Body of pancreas (tissue), 4 donors: ENCODE measurements at regions not wholly inside any gene's neighbourhood (a gene's known extent, or its start where the extent isn't known, plus 50 kb on each side); places are given as distances from the start of the nearest gene placed in this dataset.

Experiments
- ATAC-seq: fragments of 150-250 bp; one replicate; pipeline ENCODE4 v1.9.1; 2016
- DNase-seq, 4 donors: peaks; one replicate each; pipeline ENCODE4 v3.0.0-alpha.2; 2019
- H3K27ac ChIP-seq, 4 donors: fragments of 200-600 bp; sonication (generic); 1 replicate in 3 of 4; 2 replicates in 1 of 4; pipeline versions ENCODE4 v1.5.1 to v1.6.1; 2016 to 2019; ENCODE audit warnings: mild to moderate bottlenecking in 1 of 4, mixed read lengths in 1 of 4, moderate library complexity in 1 of 4
- H3K27me3 ChIP-seq, 2 donors: fragments of 200-600 bp; sonication (generic); one replicate each; pipeline ENCODE4 v1.6.0; 2016; ENCODE audit warnings: mild to moderate bottlenecking in 1 of 2
- H3K36me3 ChIP-seq, 2 donors: fragments of 200-600 bp; sonication (generic); replicated peaks in 1 of 2; 2 replicates each; pipeline ENCODE4 v1.5.1; 2016; ENCODE audit warnings: low read depth in 2 of 2; ENCODE audit not compliant: insufficient read depth in 1 of 2
- H3K4me1 ChIP-seq: fragments of 200-600 bp; sonication (generic); one replicate; pipeline ENCODE4 v1.6.0; 2016
- H3K4me3 ChIP-seq, 2 donors: fragments of 200-600 bp; sonication (generic); 1 replicate in 1 of 2; 2 replicates in 1 of 2; pipeline ENCODE4 v1.5.1; 2016 to 2019
- H3K9me3 ChIP-seq, 3 donors: fragments of 200-600 bp; sonication (generic); 1 replicate in 2 of 3; 2 replicates in 1 of 3; pipeline ENCODE4 v1.5.1; 2016
- POLR2A ChIP-seq, 3 donors: fragments of 450-650 bp; IDR thresholded peaks; one replicate each; pipeline ENCODE4 v1.6.1; 2016; ENCODE audit warnings: antibody characterized with exemption in 3 of 3, mild to moderate bottlenecking in 2 of 3
- WGBS, 2 donors: methylation state at CpG; one replicate each; pipeline ENCODE4 v1.1.5; 2017; 5-methylcytosine and 5-hydroxymethylcytosine counted together
- intact Hi-C: fragments of 100-400 bp; cut with DNase I; formaldehyde crosslinking; loops from one replicate; pipeline ENCODE4 v1.15.1; 2023
- TF ChIP-seq, protein P1 (sequence below), 7 experiments: fragments of 450-650 bp in 4 of 7; fragments of 200-600 bp in 3 of 7; sonication (generic) in 3 of 7; IDR thresholded peaks; one replicate each; pipeline ENCODE4 v1.5.1; 2016 to 2019; ENCODE audit warnings: antibody characterized with exemption in 7 of 7

DNA sequence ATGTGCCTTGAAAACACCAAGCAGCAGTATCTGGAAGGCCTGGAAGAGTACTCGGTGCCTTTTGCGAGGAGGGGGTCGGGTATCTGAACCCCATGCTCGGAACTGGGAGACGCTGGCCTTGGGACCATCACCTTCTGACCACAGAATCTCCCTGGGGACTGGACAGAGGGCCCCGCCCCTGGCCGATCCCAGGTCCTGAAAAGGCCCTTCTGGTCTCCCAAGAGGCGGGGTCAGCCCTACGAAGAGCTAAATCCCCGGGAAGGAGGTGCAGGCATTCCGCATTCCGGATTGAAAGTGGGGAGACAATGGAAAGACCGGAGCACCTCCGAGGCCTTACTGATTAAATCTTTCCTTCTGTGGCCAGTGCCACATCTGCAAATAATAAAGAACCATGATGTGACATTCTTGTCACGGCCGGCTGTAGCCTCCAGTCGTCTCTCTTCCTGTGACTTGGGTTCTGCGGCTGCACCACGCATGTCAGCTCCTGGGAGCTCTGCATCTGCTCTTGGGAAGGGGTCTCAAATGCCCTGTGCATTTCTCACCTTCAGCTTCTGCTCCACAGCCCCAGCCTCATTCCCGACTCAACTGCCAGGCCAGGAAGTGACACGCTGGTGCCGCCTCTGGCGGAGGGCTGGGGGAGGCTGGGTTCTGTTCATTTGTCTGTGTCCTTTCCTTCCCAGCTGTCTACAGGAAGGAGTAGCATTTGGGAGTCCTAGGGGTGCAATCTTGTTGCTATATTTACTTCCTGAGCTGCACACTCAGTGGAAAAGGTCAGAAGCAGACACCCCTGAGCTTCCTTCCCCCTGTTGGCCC is 173.5 kb downstream of the KLF13 start:
- Histone ChIP-seq H3K9me3 (no peaks in the 10 kb centered on the region), H3K27me3 (no peaks in the 10 kb centered on the region), H3K27ac (no peak overlapping the region), H3K4me3 (no peak overlapping the region), H3K4me1 (no peaks in the 10 kb centered on the region), H3K36me3 (no peaks in the 10 kb centered on the region)
- intact Hi-C loops, result no loop called here
- TF ChIP-seq POLR2A (IDR thresholded peaks at IDR 0.05), result no peak
- TF ChIP-seq, protein P1, sequence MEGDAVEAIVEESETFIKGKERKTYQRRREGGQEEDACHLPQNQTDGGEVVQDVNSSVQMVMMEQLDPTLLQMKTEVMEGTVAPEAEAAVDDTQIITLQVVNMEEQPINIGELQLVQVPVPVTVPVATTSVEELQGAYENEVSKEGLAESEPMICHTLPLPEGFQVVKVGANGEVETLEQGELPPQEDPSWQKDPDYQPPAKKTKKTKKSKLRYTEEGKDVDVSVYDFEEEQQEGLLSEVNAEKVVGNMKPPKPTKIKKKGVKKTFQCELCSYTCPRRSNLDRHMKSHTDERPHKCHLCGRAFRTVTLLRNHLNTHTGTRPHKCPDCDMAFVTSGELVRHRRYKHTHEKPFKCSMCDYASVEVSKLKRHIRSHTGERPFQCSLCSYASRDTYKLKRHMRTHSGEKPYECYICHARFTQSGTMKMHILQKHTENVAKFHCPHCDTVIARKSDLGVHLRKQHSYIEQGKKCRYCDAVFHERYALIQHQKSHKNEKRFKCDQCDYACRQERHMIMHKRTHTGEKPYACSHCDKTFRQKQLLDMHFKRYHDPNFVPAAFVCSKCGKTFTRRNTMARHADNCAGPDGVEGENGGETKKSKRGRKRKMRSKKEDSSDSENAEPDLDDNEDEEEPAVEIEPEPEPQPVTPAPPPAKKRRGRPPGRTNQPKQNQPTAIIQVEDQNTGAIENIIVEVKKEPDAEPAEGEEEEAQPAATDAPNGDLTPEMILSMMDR (IDR thresholded peaks at IDR 0.05), result no peak
- ATAC-seq (no peak), DNase-seq (no peak)
- WGBS, 2 donors, result 84 to 87% methylated on average over 14 to 23 of the region's 23 CpGs

DNA sequence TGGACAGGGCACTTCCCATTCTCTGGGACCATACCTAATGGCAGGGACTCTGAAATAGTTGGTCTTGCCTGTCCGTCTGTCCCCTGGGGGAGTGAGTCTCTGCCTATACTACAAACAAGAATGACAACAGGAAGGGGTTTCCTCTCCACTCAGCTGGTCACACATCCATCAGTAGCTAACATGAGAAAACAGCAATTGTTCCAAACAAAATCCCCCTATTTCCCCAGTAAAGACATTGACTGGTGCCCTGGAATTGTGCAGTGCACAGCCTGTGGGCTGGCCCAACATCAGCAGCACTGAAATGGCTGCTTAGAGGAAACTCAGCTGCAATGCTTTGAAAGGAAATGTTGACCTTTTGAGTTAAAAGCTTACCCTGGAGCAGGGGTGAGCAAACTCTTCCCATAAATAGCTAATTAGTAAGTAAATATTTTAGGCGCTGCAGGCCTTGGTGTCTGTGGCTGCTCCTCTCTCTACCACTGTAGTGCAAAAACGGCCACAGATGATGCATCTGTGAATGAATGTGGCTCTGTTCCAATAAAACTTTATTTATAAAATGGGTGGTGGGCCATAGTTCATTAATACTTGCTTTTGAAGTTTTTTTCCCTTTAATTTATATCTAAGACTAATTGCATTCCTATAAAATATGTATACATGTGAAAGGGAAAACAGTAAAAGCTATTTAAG is 174.3 kb downstream of the KLF13 start:
- Histone ChIP-seq H3K27me3 (no peaks in the 10 kb centered on the region), H3K4me1 (no peaks in the 10 kb centered on the region), H3K27ac (no peak overlapping the region), H3K9me3 (no peaks in the 10 kb centered on the region), H3K36me3 (no peaks in the 10 kb centered on the region), H3K4me3 (no peak overlapping the region)
- ATAC-seq (no peak), DNase-seq (peak in 1 of 4 donors; percentile 2)
- TF ChIP-seq, protein P1 (IDR thresholded peaks at IDR 0.05), result no peak
- TF ChIP-seq POLR2A (IDR thresholded peaks at IDR 0.05), result no peak
- WGBS, 2 donors, result 61 to 70% methylated on average over 3 of the region's 3 CpGs
- intact Hi-C loops, result no loop called here

DNA sequence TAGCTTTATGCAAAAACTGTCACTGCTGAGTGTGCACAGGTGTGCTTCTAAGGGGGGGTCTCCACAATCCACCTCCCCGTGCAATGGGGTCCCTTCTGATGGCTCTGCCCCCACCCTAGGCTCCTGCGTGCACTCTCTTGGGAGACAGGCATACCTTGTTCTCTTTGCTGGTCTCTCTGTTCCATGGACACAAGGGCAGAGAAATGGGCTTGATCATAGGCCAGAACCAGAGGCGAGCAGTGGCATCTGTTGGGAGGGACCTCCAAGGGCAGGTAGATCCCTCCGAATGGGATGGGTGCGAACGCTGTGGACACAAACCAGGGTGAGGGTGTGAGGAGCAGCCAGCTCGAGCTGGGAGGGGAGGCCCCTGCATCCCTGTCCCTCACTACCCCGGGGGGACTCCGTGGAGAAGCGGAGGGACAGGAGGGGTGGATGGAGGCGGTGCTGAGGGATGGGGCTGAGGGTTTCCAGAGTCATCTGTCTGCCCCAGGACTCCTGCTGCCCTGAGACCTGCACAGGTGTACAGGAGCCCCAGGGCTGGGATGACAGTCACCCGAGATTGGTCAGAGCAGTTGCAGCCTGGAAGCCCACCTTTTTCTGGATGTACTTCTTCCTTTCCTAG is 175.0 kb downstream of the KLF13 start:
- intact Hi-C loops, result no loop called here
- Histone ChIP-seq H3K27me3 (no peaks in the 10 kb centered on the region), H3K9me3 (no peaks in the 10 kb centered on the region), H3K4me1 (no peaks in the 10 kb centered on the region), H3K36me3 (no peaks in the 10 kb centered on the region), H3K27ac (no peak overlapping the region), H3K4me3 (no peak overlapping the region)
- no peak for TF ChIP-seq POLR2A (IDR thresholded peaks at IDR 0.05)
- TF ChIP-seq, protein P1 (IDR thresholded peaks at IDR 0.05), result no peak
- DNase-seq (peak in 1 of 4 donors; percentile 2), ATAC-seq (no peak)
- 88 to 91% methylated on average over 12 of the region's 12 CpGs for WGBS, 2 donors

DNA sequence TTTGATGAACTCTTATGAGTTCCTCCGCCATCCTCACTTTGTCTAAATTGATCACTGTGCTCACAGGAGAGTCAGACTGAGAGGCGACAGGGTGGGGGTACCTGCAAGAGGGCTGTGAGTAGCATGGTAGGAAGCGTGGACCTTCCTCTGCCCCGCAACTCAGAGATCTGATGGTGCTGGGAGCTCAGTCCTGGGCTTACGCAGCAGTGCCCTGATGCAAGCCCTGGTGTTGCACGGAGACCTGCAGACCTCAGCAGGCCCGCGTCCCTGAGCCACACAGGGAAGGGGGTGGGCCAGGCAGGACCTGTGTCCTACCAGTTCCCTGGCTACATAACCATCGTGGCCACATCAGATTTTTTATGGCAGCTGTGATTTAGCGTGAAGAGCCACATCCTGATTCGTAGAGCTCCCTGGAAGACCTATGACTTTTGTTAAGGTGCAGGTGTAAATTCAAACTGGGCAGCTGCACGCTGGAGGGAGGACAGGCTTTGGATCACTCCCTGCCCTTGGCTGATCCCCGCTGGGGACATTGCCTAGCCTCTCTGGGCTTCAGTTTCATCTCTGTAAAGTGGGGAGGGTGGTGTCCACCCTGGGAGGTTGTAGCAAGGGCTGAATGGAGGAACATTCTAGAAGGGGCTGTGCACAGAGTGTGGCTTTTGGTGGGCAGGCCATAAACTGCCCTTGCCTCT is 176.1 kb downstream of the KLF13 start:
- Histone ChIP-seq H3K36me3 (no peaks in the 10 kb centered on the region), H3K27me3 (no peaks in the 10 kb centered on the region), H3K9me3 (no peaks in the 10 kb centered on the region), H3K27ac (no peak overlapping the region), H3K4me3 (no peak overlapping the region), H3K4me1 (no peaks in the 10 kb centered on the region)
- intact Hi-C loops, result no loop called here
- no peak for TF ChIP-seq POLR2A (IDR thresholded peaks at IDR 0.05)
- TF ChIP-seq, protein P1 (IDR thresholded peaks at IDR 0.05), result no peak
- 87 to 88% methylated on average over 7 to 13 of the region's 13 CpGs for WGBS, 2 donors
- ATAC-seq (no peak), DNase-seq (peak in 1 of 4 donors; percentile 6)
